Psoas muscle (tissue), 7 donors: ENCODE measurements at regions not wholly inside any gene's neighbourhood (a gene's known extent, or its start where the extent isn't known, plus 50 kb on each side); places are given as distances from the start of the nearest gene placed in this dataset.

Experiments
- ATAC-seq, 4 donors: fragments of 200-7000 bp; cut with Tn5 transposase; one replicate each; pipeline ENCODE4 v1.9.1; 2020; ENCODE audit warnings: moderate library complexity in 3 of 4, mild to moderate bottlenecking in 2 of 4
- DNase-seq, 2 donors: peaks; one replicate each; pipeline ENCODE4 v3.0.0-alpha.2; 2020
- H3K27ac ChIP-seq: fragments of 200-600 bp; one replicate; pipeline ENCODE4 v1.8.0; 2022
- H3K27me3 ChIP-seq, 3 donors: fragments of 200-600 bp in 1 of 3; one replicate each; pipeline versions ENCODE4 v1.6.1 to v1.8.0; 2013 to 2022; ENCODE audit warnings: low read length in 2 of 3, mild to moderate bottlenecking in 2 of 3, moderate library complexity in 1 of 3; ENCODE audit not compliant: insufficient read depth in 3 of 3
- H3K36me3 ChIP-seq, 2 donors: fragments of 200-600 bp in 1 of 2; one replicate each; pipeline versions ENCODE4 v1.6.1 to v1.8.0; 2013 to 2022; ENCODE audit warnings: low read depth in 1 of 2, mild to moderate bottlenecking in 1 of 2, moderate library complexity in 1 of 2; ENCODE audit not compliant: insufficient read depth in 1 of 2
- H3K4me1 ChIP-seq: fragments of 200-600 bp; one replicate; pipeline ENCODE4 v1.8.0; 2022
- H3K4me3 ChIP-seq: fragments of 200-600 bp; one replicate; pipeline ENCODE4 v1.8.0; 2022; ENCODE audit warnings: mild to moderate bottlenecking
- H3K9me3 ChIP-seq: fragments of 200-600 bp; one replicate; pipeline ENCODE4 v1.8.0; 2022
- CTCF ChIP-seq: fragments of 200-600 bp; IDR thresholded peaks from one replicate; pipeline ENCODE4 v1.8.0; 2022; ENCODE audit warnings: antibody characterized with exemption
- WGBS, 3 donors: extraction: QIAGEN DNeasy Blood & Tissue Kit; methylation state at CpG; one replicate each; pipeline versions ENCODE4 v1.1.6 to v1.1.7; 2013; 5-methylcytosine and 5-hydroxymethylcytosine counted together
- intact Hi-C, 2 donors: fragments of 100-400 bp; cut with DNase I; formaldehyde crosslinking; loops; one replicate each; pipeline versions ENCODE4 v1.11.0 to v1.14.2; 2022
- donor health status: healthy with polysubstance abuse.
- donor health status: DM: no; HTN: no; CAD: no; lungs with moderate emphysema.
- donor health status: Bipolar disorder and iron deficiency.
- donor health status: healthy.
- donor health status: DM: yes; HTN: yes; CAD: no.
- donor health status: DM: no; HTN: no; CAD: no.
- donor health status: DM: yes; HTN: yes; CAD: no.

GRCh38 chr10:29068966-29069365 lies 219.9 kb upstream of the LYZL1 start:
- 80 to 91% (median 88%) methylated on average over 6 of the region's 6 CpGs for WGBS, 3 donors
- intact Hi-C loops = no loop called here

GRCh38 chr10:29069941-29070340 lies 218.9 kb upstream of the LYZL1 start:
- Histone ChIP-seq H3K27me3 (no peaks in the 10 kb centered on the region), H3K4me1 (no peaks in the 10 kb centered on the region), H3K4me3 (no peak overlapping the region), H3K36me3 (no peaks in the 10 kb centered on the region), H3K9me3 (no peaks in the 10 kb centered on the region), H3K27ac (no peak overlapping the region)
- DNase-seq (no peak), ATAC-seq (no peak)
- WGBS, 3 donors = 73 to 89% (median 82%) methylated on average over 4 of the region's 4 CpGs
- TF ChIP-seq CTCF = no peak
- intact Hi-C loops = no loop called here

More at GRCh38 chr10:29068966-29069365, 219.9 kb upstream of the LYZL1 start:
- TF ChIP-seq CTCF = no peak
- H3K27me3 ChIP-seq = no peaks in the 10 kb centered on the region
- no peak overlapping the region for H3K4me3 ChIP-seq
- no peaks in the 10 kb centered on the region for H3K9me3 ChIP-seq
- H3K36me3 ChIP-seq = no peaks in the 10 kb centered on the region
- no peak overlapping the region for H3K27ac ChIP-seq
- ATAC-seq (no peak), DNase-seq (no peak)
- no peaks in the 10 kb centered on the region for H3K4me1 ChIP-seq

GRCh38 chr10:29078919-29079318 lies 210.0 kb upstream of the LYZL1 start:
- WGBS, 3 donors = 70 to 73% (median 73%) methylated on average over 4 of the region's 4 CpGs
- no peak for ATAC-seq
- no peak for TF ChIP-seq CTCF

DNA sequence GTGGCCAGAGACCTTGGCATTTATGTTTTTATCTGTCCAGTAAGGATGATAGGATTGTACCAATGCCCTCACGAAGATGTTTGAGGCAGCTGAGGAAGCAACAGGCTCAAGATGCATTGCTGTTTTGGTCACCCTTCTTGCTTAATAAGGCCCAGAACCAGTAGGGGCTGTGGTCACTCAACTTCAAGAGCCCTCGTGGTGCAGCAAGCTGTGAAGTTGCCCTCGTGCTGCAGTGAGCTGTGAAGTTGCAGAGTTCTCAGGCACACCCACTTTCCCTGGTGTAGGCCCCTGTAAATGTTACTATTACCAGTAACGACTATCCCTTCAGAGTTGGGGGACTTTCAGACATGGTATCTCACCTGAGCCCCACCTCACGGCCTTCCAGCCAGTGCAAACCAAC lies 207.6 kb upstream of the LYZL1 start:
- WGBS, 3 donors = 87 to 89% (median 89%) methylated on average over 5 of the region's 5 CpGs
- Histone ChIP-seq H3K27me3 (no peaks in the 10 kb centered on the region), H3K36me3 (no peaks in the 10 kb centered on the region), H3K9me3 (no peaks in the 10 kb centered on the region), H3K4me1 (no peaks in the 10 kb centered on the region), H3K27ac (no peak overlapping the region), H3K4me3 (no peak overlapping the region)
- no peak for ATAC-seq
- DNase-seq = no peak
- intact Hi-C loops = no loop called here
- no peak for TF ChIP-seq CTCF

More at GRCh38 chr10:29078919-29079318, 210.0 kb upstream of the LYZL1 start:
- no peaks in the 10 kb centered on the region for H3K4me1 ChIP-seq
- H3K4me3 ChIP-seq = no peak overlapping the region
- intact Hi-C loops = no loop called here
- DNase-seq = no peak
- no peaks in the 10 kb centered on the region for H3K36me3 ChIP-seq
- H3K27ac ChIP-seq = no peak overlapping the region
- no peaks in the 10 kb centered on the region for H3K9me3 ChIP-seq
- no peaks in the 10 kb centered on the region for H3K27me3 ChIP-seq

- no peaks in the 10 kb centered on the region for H3K36me3 ChIP-seq
- no peak overlapping the region for H3K4me3 ChIP-seq
- H3K27me3 ChIP-seq = no peaks in the 10 kb centered on the region
- intact Hi-C loops = no loop called here
- DNase-seq = no peak
- TF ChIP-seq CTCF = no peak
- 49 to 59% (median 53%) methylated on average over 13 of the region's 13 CpGs for WGBS, 3 donors
- H3K4me1 ChIP-seq = no peaks in the 10 kb centered on the region
- no peak for ATAC-seq
- no peaks in the 10 kb centered on the region for H3K9me3 ChIP-seq
- no peak overlapping the region for H3K27ac ChIP-seq
Observed at GRCh38 chr10:29081951-29082685, 206.8 kb upstream of the LYZL1 start.
